Epidermal melanocyte (primary cell): ENCODE measurements at regions not wholly inside any gene's neighbourhood (a gene's known extent, or its start where the extent isn't known, plus 50 kb on each side); places are given as distances from the start of the nearest gene placed in this dataset.
"Not testable (repeated sequence)": the region's sequence is repeated elsewhere in the genome, so short reads cannot be mapped to it uniquely, and the experiment has no call there.

Source experiments
- DNase-seq: peaks from one replicate; pipeline ENCODE4 v3.0.0; 2011; ENCODE audit warnings: low spot score; ENCODE audit not compliant: insufficient read length

DNA sequence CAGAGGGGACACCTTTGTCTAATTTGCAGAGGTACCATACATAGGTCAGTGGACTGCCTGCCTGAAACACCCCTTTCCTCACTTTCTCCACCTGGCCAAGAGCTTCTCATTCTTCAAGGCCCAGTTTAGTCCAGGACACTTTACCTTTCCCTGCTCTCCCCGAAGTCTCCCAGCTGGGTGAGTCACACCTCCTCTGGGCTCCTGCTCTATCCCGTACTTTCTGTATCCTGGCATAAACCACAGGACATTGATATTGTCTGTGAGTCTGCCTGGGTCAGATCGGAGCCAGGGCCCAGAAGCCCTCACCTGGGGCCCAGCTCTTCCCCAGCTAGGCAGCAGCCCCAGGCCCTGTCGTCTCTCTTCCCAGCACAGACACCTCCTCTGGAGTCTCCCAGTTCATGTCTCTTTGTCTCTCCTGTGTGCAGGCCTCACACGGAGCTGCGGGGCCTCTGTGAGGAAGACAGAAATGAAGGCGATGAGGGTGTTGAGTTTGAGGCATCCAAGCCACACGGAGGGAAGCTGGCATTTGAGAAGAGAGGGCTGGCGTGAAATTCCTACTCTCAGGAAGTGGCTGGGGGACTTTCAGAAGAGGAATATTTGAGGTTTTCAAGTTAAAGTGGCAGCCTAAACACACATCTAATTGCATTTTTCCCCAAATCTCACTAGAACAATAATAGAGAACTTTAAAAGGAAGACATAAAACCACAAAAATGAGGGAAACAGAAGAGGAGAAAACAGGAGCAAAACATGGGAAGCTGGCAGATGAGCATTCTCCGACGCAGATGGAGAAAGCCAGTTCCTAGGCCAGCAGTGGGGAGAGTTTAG is 79.6 kb upstream of the LAPTM4A start:
- no peak for DNase-seq

DNA sequence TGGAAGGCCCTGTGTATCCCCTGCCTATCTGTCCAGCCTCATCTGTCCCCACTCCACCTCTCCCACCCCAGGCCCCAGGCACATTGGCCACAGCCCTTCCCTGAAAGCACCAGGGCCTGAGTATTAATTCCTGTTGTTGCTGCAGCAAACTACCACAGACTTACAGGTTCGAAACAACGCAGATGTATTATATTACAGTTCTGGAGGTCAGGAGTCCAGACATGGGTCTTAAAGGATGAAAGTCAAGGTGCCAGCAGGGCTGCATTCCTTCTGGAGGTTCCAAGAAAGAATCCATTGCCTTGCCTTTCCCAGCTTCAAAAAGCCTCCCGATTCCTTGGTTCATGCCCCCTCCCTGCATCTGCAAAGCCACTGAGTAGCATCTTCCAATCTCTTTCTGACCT is 78.7 kb upstream of the LAPTM4A start:
- no peak for DNase-seq

DNA sequence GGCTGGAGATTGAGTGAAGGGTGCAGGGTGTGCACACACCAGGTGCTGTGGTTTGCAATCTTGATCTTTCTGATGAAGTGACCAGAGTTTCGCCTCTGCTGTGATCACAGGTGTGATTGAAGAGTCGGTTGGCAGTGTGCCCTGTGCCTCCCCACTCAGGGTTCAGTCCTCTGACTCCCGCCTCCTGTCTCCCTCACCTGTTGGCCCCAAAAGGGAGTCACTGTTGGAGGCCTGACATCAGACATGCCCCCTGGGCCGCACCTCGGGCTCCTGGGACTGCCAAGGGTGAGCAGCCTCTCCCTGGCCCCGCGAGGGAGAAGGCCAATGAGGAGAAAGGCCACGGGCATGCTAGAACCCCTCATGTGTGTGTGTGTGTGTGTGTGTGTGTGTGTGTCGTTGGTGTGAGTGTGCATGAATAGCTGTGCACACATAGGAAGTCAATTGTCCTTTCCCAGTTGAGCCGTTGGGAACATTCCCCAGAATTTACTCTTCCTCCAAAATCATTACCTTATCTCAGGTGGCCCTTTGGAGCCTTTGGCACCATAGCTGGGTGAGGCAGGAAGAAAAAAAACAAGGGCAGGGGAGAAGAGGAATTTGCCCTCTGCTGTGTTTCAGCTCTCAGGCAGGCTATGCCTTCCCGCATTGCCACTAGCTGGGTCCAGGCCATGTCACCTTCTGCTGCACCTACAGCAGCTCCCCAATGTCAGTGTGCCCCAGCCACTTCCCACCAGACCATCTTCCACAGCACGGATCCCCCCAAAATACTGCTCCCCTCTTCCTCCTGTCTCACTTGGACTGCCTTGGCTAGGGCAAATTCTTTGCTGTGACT is 78.1 kb upstream of the LAPTM4A start:
- no peak for DNase-seq

DNA sequence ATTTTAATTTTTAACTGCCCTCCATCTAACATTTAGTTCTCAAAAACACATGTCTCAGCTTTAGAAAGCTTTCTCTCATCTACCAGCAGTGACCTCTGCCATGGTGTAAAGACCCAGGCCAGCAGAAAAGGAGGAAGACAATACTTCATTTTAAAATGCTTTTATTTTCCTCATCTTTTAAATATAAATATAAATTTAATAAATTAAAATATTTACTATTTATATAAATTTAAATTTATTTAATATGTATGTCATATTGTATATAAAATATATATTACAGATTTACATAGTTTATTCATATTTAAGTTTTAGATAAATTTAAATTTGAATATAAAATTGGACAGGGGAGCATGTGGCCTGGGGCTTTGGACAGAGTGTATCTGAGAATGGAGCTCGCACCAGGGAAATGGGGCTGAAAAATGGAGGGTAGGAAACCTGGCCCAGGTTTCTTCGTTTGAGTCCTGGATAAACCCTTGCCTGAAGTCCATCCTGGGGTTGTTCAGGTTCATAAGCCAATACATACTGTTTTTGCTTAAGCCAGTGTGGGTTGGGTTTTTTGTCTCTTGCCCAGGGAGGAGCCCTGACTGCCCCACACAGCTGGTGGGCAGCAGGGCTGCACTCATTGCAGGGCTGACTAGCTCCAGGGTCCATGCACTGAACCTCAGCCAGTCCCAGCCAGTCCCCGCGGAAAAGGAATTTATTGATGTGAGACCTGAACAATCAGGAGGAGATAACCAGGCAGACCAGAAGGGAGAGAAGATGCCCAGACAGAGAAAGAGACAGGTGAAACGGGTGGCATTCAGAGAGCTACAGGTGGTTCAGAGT is 77.3 kb upstream of the LAPTM4A start:
- no peak for DNase-seq

DNA sequence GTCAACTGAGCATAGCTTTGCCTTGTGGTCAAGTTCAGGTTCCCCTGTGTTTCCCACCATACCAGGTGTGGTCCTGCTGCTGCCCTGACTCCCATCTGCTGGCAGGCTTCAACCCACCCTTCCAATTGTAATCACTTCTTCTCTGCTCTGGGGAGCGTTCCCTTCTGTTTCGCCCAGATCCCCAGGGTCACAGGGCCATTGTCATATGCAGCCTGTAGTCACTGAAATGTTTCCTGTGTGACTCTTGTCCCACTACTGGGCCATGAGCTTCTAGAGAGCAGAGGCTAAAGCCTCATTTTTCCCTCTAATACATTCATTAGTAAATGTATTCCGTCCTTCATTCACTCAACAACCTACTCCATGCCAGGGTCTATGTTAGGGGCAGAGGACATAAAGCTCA is 75.0 kb upstream of the LAPTM4A start:
- no peak for DNase-seq

DNA sequence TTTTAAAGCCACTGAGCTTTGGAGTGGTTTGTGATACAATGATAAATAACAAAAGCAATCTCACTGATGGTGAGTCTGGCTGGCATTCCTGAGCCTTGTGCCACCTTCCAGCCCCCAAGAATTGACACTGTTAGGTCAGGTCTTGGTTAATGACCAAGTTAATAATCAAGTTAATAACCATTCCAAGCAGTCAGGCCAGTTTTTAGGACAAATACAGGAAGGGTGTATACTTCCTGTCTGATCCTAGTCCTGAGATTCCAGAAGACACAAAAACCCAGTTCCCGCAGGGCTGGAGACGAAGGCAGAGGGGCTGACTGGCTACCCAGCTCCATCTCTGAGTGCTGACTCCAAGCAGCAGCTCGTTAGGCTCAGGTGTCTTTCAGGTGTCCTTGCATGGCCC is 74.6 kb upstream of the LAPTM4A start:
- DNase-seq: no peak

DNA sequence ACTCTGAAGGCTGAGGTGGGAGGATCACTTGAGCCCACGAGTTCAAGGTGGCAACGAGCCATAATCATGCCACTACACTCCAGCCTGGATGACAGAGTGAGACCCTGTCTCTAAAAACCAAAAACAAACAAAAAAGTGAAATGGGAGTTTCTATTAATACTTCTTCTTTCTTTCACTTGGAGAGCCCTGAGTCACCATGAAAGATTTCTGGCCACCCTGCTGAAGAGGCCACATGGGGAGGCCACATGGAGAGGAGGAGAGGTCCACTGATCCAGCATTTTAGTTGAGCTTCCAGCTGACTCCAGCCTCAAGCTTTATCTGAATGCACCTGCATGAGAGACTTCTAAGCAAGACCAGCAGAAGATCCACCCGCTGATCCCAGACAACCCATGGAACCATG is 74.2 kb upstream of the LAPTM4A start:
- no peak for DNase-seq

DNA sequence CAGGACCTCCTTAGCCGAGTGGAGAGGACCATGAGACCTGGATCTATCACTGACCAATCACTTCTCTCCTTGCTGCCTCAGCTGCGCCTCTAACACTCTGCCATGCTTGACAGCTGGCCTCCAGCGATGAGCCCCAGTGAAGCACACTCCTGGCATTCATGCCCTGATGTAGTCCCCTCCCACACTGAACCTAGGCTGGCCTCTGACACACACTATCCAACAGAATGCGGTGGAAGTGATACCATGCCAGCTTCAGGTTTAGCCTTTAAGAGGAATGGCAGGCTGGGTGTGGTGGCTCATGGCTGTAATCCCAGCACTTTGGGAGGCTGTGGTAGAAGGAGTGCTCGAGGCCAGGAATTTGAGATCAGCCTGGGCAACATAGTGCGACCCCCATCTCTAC is 73.7 kb upstream of the LAPTM4A start:
- no peak for DNase-seq

DNA sequence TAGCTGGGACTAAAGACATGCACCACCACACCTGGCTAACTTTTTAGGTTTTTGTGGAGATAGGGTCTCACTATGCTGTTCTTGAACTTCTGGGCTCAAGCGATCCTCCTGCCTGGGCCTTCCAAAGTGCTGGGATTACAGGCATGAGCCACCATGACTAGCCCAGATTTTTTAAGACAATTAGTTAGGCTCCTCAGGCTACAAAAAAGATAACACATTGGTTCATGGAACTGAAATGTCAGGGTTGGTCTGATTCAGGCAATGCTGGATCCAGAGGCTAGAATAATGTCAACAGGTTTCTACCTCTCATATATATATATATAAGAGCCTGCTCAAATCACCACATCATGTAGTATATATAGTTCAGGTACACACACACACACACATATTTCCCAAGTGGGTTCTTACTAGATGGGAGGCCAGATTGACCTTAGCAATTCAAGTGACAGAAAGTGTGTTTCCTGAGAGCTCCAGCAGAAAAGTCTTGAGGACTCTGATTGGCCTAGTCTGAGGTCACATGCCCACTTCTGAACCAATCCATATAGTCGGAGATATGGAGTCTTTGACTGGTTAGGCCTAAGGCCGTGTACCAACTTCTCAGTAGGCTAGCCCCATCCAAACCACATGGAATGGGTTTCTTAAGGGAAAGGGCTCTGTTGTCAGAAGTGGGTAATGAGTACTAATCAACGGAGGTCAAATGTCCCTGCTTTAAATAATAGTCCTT is 72.6 kb upstream of the LAPTM4A start:
- no peak for DNase-seq

DNA sequence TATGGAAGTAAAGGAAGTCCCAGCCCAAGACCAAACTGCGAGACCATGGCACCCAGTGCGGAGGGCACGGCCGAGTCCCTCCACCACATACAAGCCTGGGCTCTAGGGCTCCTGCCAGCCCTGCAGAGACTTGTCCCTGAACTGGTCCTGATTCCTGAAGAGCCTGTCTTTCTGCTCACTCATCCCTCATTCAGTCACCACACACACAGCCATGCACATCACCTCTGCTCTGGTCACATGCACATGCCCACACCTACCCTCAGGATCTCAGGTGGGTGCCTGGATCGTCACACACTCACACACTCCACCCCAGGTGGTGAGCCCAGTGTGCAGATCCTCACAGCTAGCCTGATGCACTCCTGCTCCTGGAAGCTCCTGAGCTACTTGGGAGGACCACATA is 71.4 kb upstream of the LAPTM4A start:
- no peak for DNase-seq

DNA sequence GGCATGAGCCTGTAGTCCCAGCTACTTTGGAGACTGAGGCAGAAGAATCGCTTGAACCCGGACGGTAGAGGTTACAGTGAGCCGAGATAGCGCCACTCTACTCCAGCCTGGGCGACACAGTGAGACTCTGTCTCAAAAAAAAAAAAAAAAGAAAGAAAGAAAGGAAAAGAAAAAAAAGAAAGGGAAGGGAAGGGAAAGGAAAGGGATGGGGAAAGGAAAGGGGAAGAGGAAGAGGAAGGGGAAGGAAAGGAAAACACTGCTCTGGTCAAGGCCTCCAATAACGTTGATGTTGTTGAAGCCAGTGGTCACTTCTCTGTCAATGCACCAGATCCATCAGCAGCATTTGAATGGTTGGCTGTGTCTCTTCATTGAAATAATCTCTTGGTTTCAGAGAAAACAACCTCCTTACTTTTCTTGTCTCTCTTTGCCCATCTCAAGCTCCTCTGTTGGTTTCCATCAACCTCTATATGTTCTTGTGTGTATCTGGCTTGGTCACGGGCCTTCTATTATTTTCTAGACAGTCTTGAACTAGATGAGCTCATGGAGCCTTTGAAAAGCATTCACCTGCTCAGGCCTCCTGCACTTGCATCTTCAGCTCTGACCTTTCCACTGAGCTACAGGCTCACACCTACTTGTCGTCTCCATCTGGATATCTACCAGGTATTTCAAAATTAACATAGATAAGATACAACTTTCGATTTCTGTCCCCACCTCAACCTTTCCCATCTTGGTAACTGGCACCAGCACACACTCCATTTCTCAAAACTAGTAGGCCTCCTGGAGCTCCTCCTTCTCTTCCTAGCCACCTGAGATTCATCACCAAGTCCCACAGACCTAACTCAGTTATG is 69.4 kb upstream of the LAPTM4A start:
- no peak for DNase-seq

DNA sequence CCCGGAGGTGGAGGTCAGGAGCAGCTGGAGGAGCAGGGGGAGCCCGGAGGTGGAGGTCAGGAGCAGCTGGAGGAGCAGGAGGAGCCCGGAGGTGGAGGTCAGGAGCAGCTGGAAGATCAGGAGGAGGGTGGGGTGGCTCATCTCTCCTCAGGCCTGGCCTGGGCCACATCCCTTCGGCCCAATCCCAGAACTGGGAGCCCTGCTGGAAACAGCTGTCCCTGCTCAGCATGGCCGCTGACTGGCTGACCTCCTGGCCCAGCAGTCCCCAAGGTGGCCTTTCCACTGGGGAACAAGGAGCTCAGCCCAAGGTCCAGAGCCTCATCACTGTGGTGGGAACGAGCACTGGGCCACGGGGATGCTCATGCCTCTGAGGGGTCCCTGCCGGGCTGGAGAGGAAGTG is 66.6 kb upstream of the LAPTM4A start:
- no peak for DNase-seq

DNA sequence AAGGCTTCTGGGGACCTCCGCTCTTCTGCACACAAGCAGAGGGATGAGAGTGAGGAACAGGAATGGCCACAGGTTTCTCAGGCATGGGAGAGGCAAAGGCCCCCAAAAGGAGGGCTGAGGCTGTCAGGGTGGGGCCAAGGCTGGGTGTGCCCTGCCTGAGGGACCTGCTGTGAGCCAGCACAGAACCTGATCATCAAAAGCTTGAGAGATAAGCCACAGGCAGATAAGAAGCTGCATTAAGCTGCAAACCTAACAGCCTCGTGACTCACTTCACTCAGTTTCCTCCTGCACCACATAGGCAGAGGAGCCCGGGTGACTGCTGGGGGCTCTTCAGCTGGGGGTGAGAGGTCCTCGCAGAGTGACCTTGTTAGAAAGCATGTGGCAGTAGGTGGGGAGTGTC is 64.5 kb upstream of the LAPTM4A start:
- no peak for DNase-seq

DNA sequence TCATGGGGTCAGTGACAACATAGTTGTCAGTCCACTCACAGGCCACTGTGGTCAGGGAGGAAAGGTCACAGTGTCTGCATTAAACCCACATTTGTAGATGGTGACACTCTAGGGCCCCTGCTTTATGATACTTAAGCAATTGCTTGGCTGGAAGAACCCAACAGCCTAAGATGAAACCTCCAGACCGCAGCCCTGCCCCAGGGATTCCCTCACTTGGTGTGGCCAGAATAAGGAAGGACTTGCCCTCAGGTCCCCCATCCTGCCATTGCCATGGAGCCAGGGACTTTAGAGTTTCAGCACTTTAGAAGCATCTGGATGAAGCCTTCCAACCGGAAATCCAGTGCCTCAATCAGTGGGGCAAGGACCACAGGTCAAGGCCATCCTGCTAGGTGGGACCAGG is 63.9 kb upstream of the LAPTM4A start:
- no peak for DNase-seq

DNA sequence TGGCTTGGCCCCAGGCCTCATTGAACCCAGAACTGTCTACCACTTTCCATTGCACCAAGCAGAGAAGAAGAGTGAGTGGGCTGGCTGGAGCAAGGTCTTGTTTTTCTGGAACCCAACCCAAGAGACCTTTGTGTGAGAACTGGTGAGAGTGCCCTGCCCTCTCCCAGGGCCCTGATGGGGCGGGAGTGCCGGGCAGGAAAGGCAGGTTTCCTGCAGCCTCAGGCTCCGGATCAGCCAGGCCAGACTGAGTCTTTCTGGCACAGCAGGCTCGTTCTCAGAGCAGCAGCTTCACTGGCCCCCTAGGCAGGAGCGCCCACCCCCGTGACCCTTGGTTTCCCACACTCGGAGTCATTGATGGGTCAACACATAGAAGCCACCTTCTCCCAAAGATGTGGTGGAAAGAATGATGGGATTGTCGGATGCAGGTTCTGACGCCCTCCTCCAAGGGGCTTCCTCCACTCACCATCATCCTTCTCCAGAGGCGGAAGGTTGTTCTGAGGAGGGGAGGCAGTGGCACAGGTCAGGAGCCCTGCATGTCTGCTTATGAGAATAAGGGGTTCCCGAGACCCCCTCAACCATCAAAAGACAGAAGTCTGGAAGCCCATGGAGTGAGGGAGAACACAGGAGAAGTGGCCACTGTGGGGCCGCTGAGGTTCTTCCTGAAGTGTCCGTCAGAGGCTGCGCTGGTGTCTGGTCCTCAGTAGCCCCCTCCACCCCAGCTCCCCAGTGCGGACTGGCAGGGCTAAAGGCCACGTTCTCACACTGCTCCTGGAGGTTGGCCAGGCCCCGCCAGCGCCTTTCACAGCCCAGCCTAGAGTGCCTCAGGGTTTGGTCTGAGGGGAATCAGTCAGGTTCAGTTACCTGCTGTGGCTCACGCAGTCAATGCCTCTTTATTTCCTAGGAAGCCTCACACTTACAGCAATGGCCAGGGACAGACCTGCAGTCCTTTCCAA is 62.8 kb upstream of the LAPTM4A start:
- no peak for DNase-seq

DNA sequence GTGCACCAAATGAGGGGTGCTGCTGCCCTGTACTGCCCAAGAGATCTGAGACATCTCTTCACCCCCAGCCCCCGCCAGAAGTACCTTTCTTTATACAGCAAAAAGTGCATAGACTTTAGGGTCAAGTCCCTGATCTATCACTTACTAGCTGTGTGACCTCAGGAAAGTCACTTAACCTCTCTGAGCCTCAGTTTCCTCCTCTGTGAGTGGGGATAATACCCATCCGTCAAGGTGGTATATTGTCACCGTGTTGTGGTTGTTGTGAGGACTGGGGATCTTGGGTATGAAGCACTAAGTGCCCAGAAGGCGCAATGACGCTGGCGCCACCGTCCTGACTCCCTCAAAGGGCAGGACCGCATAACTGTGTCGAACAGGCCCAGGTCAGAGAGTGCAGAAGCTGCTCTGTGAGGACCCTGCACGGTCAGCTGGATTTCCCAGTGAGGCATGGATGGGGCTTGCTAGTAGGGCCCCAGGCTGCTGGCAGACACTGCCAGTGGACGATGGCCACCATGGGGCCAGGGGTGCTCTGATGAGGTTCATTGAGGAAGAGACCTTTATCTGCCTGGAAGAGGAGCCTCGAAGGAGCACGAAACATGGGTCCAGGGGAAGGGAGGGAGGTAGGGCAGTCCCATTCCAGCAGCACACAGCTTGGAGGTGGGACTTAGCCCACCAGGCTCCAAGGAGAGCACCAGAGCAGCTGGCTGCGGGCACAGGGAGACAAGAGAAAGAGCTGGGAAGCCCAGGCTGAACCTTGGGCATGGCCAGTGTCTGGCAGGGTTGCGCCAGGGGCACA is 61.8 kb upstream of the LAPTM4A start:
- DNase-seq: no peak

DNA sequence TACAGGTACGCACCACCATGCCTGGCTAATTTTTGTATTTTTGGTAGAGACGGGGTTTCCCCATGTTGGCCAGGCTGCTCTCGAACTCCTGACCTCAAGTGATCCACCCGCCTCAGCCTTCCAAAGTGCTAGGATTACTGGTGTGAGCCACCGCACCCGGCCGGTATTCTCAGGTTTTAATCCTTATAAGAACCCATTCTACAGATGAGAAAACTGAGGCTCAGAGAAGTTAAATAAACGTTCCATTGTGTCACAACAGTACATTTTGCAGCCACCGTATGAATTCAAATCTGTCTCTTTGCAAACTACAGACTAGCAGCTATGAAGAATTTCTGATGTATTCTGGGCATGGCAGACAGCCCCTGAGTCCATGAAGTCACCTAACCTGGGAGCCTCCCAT is 60.9 kb upstream of the LAPTM4A start:
- not testable (repeated sequence) for DNase-seq
